WTC11 (cell line): ENCODE measurements at regions not wholly inside any gene's neighbourhood (a gene's known extent, or its start where the extent isn't known, plus 50 kb on each side); places are given as distances from the start of the nearest gene placed in this dataset.

ENCODE experiments used
- ATAC-seq: fragments of 200-7000 bp; cut with Tn5 transposase; 2 replicates; pipeline ENCODE4 v1.10.0; 2021; ENCODE audit warnings: mild to moderate bottlenecking, moderate library complexity
- CTCF ChIA-PET: fragments of 300-600 bp; sonication (Branson Sonifier 250); formaldehyde crosslinking; loops from one replicate; lab custom pipeline; 2021; ENCODE audit warnings: antibody characterized with exemption; lab: Charles Lee
- POLR2A ChIA-PET: fragments of 350-600 bp; sonication (Branson Sonifier 250); formaldehyde crosslinking; loops from one replicate; lab custom pipeline; 2021; ENCODE audit warnings: antibody characterized with exemption; lab: Charles Lee
- DNase-seq: peaks from one replicate; pipeline ENCODE4 v3.0.0; 2021; ENCODE audit warnings: low spot score
- H3K27ac Mint-ChIP-seq: 2 replicates; pipeline ENCODE4 v1.8.0; 2021; ENCODE audit warnings: mixed read lengths
- H3K27me3 Mint-ChIP-seq: 2 replicates; pipeline ENCODE4 v1.8.0; 2021; ENCODE audit warnings: low read depth, mild to moderate bottlenecking, moderate library complexity, mixed read lengths
- H3K36me3 Mint-ChIP-seq: 2 replicates; pipeline ENCODE4 v1.8.0; 2021; ENCODE audit warnings: mixed read lengths
- H3K4me1 Mint-ChIP-seq: 2 replicates; pipeline ENCODE4 v1.8.0; 2022; ENCODE audit warnings: mixed read lengths
- H3K4me3 Mint-ChIP-seq: 2 replicates; pipeline ENCODE4 v1.8.0; 2021; ENCODE audit warnings: mild to moderate bottlenecking, moderate library complexity, mixed read lengths
- H3K9me3 Mint-ChIP-seq: 2 replicates; pipeline ENCODE4 v1.8.0; 2021; ENCODE audit warnings: mixed read lengths
- CREB1 ChIP-seq: sonication (generic); formaldehyde crosslinking; IDR thresholded peaks from 2 replicates; pipeline ENCODE4 v1.8.0; 2023; ENCODE audit warnings: mild to moderate bottlenecking, missing genetic modification reagents
- CREM ChIP-seq: sonication (generic); formaldehyde crosslinking; IDR thresholded peaks from 2 replicates; pipeline ENCODE4 v1.8.1; 2022; ENCODE audit warnings: mild to moderate bottlenecking, missing genetic modification reagents, moderate library complexity
- ESRRA ChIP-seq: sonication (generic); formaldehyde crosslinking; IDR thresholded peaks from 2 replicates; pipeline ENCODE4 v1.8.1; 2022; ENCODE audit warnings: mild to moderate bottlenecking, missing genetic modification reagents, borderline replicate concordance
- FOXJ3 ChIP-seq: sonication (generic); formaldehyde crosslinking; IDR thresholded peaks from 2 replicates; pipeline ENCODE4 v1.9.0; 2021; ENCODE audit warnings: missing genetic modification reagents, mild to moderate bottlenecking, borderline replicate concordance
- JUN ChIP-seq: sonication (generic); formaldehyde crosslinking; IDR thresholded peaks from 2 replicates; pipeline ENCODE4 v1.8.0; 2023; ENCODE audit warnings: mild to moderate bottlenecking, missing genetic modification reagents
- NR3C1 ChIP-seq: sonication (generic); formaldehyde crosslinking; conservative IDR thresholded peaks from 2 replicates; pipeline ENCODE4 v1.8.1; 2023; ENCODE audit warnings: low read depth, mild to moderate bottlenecking, missing genetic modification reagents
- TEAD4 ChIP-seq: sonication (generic); formaldehyde crosslinking; IDR thresholded peaks from 2 replicates; pipeline ENCODE4 v1.8.0; 2022; ENCODE audit warnings: mild to moderate bottlenecking, missing genetic modification reagents
- ZNF121 ChIP-seq: sonication (generic); formaldehyde crosslinking; IDR thresholded peaks from 2 replicates; pipeline ENCODE4 v1.8.0; 2023; ENCODE audit warnings: missing genetic modification reagents
- ZNF219 ChIP-seq: sonication (generic); formaldehyde crosslinking; IDR thresholded peaks from 2 replicates; pipeline ENCODE4 v1.8.0; 2023; ENCODE audit warnings: missing genetic modification reagents, mild to moderate bottlenecking, borderline replicate concordance
- TF ChIP-seq, protein P1 (sequence below): sonication (generic); formaldehyde crosslinking; conservative IDR thresholded peaks from 2 replicates; pipeline ENCODE4 v1.8.1; 2023; ENCODE audit warnings: mild to moderate bottlenecking, low read depth, missing genetic modification reagents, moderate library complexity
- TF ChIP-seq, protein P2 (sequence below): sonication (generic); formaldehyde crosslinking; IDR thresholded peaks from 2 replicates; pipeline ENCODE4 v1.8.1; 2022; ENCODE audit warnings: missing genetic modification reagents, borderline replicate concordance
- TF ChIP-seq, protein P3 (sequence below): sonication (generic); formaldehyde crosslinking; IDR thresholded peaks from 2 replicates; pipeline ENCODE4 v1.8.1; 2023; ENCODE audit warnings: mild to moderate bottlenecking, missing genetic modification reagents
- TF ChIP-seq, protein P4 (sequence below): fragments of 250-450 bp; sonication (Bioruptor Pico); IDR thresholded peaks from 2 replicates; pipeline ENCODE4 v1.9.0; 2021; ENCODE audit warnings: moderate library complexity, mild to moderate bottlenecking, inconsistent platforms, borderline replicate concordance
- TF ChIP-seq, protein P5 (sequence below): sonication (generic); formaldehyde crosslinking; IDR thresholded peaks from 2 replicates; pipeline ENCODE4 v1.8.1; 2023; ENCODE audit warnings: mild to moderate bottlenecking, moderate library complexity, missing genetic modification reagents
- TF ChIP-seq, protein P6 (sequence below): sonication (generic); formaldehyde crosslinking; IDR thresholded peaks from 2 replicates; pipeline ENCODE4 v1.8.0; 2023; ENCODE audit warnings: missing genetic modification reagents
- TF ChIP-seq, protein P7 (sequence below): sonication (generic); formaldehyde crosslinking; IDR thresholded peaks from 2 replicates; pipeline ENCODE4 v1.8.0; 2022; ENCODE audit warnings: mild to moderate bottlenecking, missing genetic modification reagents
- TF ChIP-seq, protein P8 (sequence below): sonication (generic); formaldehyde crosslinking; IDR thresholded peaks from 2 replicates; pipeline ENCODE4 v1.8.1; 2022; ENCODE audit warnings: low read depth, missing genetic modification reagents, borderline replicate concordance
- TF ChIP-seq, protein P9 (sequence below): fragments of 250-450 bp; sonication (Bioruptor Pico); IDR thresholded peaks from 2 replicates; pipeline ENCODE4 v1.9.0; 2021; ENCODE audit warnings: mild to moderate bottlenecking
- TF ChIP-seq, protein P10 (sequence below): sonication (generic); formaldehyde crosslinking; IDR thresholded peaks from 2 replicates; pipeline ENCODE4 v1.8.0; 2022; ENCODE audit warnings: mild to moderate bottlenecking, missing genetic modification reagents

DNA sequence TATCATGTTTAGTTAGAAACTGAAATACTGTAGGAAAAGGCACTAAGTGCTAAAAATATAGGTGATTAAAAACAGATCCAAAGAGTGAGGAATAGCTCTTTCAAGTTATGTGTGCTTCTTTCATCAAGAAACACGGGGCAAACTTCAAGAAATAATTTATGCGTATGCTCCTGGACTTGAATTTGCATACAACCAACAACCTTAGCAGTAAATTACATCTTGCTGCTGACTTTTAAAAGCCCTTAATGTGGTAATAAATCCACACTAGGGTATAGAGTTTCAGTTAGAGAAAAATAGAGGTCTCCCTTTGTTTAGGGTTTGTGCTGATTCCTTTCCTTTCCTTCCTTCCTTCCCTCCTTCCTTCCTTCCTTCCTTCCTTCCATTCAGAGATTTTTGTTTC is 94.5 kb upstream of the GC start:
- CTCF ChIA-PET = no interaction called here
- H3K4me3 Mint-ChIP-seq = no peak overlapping the region
- no peak for DNase-seq
- H3K36me3 Mint-ChIP-seq = peaks cover 16% of the 10 kb centered on the region
- no peaks in the 10 kb centered on the region; the same call in 1 of the 2 replicates for H3K27me3 Mint-ChIP-seq
- POLR2A ChIA-PET = no interaction called here
- ATAC-seq = no peak
- peaks cover 24% of the 10 kb centered on the region for H3K9me3 Mint-ChIP-seq
- TF ChIP-seq, protein P1, sequence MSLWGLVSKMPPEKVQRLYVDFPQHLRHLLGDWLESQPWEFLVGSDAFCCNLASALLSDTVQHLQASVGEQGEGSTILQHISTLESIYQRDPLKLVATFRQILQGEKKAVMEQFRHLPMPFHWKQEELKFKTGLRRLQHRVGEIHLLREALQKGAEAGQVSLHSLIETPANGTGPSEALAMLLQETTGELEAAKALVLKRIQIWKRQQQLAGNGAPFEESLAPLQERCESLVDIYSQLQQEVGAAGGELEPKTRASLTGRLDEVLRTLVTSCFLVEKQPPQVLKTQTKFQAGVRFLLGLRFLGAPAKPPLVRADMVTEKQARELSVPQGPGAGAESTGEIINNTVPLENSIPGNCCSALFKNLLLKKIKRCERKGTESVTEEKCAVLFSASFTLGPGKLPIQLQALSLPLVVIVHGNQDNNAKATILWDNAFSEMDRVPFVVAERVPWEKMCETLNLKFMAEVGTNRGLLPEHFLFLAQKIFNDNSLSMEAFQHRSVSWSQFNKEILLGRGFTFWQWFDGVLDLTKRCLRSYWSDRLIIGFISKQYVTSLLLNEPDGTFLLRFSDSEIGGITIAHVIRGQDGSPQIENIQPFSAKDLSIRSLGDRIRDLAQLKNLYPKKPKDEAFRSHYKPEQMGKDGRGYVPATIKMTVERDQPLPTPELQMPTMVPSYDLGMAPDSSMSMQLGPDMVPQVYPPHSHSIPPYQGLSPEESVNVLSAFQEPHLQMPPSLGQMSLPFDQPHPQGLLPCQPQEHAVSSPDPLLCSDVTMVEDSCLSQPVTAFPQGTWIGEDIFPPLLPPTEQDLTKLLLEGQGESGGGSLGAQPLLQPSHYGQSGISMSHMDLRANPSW (CRISPR knock-in tag) = no peak
- TF ChIP-seq ZNF219 (CRISPR knock-in tag) = no peak
- TF ChIP-seq, protein P2, sequence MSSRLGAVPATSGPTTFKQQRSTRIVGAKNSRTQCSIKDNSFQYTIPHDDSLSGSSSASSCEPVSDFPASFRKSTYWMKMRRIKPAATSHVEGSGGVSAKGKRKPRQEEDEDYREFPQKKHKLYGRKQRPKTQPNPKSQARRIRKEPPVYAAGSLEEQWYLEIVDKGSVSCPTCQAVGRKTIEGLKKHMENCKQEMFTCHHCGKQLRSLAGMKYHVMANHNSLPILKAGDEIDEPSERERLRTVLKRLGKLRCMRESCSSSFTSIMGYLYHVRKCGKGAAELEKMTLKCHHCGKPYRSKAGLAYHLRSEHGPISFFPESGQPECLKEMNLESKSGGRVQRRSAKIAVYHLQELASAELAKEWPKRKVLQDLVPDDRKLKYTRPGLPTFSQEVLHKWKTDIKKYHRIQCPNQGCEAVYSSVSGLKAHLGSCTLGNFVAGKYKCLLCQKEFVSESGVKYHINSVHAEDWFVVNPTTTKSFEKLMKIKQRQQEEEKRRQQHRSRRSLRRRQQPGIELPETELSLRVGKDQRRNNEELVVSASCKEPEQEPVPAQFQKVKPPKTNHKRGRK = no peak
- TF ChIP-seq, protein P3, sequence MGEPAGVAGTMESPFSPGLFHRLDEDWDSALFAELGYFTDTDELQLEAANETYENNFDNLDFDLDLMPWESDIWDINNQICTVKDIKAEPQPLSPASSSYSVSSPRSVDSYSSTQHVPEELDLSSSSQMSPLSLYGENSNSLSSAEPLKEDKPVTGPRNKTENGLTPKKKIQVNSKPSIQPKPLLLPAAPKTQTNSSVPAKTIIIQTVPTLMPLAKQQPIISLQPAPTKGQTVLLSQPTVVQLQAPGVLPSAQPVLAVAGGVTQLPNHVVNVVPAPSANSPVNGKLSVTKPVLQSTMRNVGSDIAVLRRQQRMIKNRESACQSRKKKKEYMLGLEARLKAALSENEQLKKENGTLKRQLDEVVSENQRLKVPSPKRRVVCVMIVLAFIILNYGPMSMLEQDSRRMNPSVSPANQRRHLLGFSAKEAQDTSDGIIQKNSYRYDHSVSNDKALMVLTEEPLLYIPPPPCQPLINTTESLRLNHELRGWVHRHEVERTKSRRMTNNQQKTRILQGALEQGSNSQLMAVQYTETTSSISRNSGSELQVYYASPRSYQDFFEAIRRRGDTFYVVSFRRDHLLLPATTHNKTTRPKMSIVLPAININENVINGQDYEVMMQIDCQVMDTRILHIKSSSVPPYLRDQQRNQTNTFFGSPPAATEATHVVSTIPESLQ (CRISPR knock-in tag) = no peak
- no peak for TF ChIP-seq ESRRA (CRISPR knock-in tag)
- no peak for TF ChIP-seq TEAD4
- TF ChIP-seq, protein P4, sequence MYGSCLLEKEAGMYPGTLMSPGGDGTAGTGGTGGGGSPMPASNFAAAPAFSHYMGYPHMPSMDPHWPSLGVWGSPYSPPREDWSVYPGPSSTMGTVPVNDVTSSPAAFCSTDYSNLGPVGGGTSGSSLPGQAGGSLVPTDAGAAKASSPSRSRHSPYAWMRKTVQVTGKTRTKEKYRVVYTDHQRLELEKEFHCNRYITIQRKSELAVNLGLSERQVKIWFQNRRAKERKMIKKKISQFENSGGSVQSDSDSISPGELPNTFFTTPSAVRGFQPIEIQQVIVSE (CRISPR knock-in tag) = no peak
- no peak for TF ChIP-seq FOXJ3 (CRISPR knock-in tag)
- TF ChIP-seq NR3C1 (CRISPR knock-in tag) = no peak
- no peak for TF ChIP-seq ZNF121 (CRISPR knock-in tag)
- no peak for TF ChIP-seq CREB1 (CRISPR knock-in tag)
- no peak for TF ChIP-seq CREM
- TF ChIP-seq, protein P5, sequence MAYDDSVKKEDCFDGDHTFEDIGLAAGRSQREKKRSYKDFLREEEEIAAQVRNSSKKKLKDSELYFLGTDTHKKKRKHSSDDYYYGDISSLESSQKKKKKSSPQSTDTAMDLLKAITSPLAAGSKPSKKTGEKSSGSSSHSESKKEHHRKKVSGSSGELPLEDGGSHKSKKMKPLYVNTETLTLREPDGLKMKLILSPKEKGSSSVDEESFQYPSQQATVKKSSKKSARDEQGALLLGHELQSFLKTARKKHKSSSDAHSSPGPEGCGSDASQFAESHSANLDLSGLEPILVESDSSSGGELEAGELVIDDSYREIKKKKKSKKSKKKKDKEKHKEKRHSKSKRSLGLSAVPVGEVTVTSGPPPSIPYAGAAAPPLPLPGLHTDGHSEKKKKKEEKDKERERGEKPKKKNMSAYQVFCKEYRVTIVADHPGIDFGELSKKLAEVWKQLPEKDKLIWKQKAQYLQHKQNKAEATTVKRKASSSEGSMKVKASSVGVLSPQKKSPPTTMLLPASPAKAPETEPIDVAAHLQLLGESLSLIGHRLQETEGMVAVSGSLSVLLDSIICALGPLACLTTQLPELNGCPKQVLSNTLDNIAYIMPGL = no peak
- TF ChIP-seq, protein P6, sequence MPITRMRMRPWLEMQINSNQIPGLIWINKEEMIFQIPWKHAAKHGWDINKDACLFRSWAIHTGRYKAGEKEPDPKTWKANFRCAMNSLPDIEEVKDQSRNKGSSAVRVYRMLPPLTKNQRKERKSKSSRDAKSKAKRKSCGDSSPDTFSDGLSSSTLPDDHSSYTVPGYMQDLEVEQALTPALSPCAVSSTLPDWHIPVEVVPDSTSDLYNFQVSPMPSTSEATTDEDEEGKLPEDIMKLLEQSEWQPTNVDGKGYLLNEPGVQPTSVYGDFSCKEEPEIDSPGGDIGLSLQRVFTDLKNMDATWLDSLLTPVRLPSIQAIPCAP (CRISPR knock-in tag) = no peak
- TF ChIP-seq, protein P7, sequence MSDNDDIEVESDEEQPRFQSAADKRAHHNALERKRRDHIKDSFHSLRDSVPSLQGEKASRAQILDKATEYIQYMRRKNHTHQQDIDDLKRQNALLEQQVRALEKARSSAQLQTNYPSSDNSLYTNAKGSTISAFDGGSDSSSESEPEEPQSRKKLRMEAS = no peak
- no peak for TF ChIP-seq JUN
- TF ChIP-seq, protein P8, sequence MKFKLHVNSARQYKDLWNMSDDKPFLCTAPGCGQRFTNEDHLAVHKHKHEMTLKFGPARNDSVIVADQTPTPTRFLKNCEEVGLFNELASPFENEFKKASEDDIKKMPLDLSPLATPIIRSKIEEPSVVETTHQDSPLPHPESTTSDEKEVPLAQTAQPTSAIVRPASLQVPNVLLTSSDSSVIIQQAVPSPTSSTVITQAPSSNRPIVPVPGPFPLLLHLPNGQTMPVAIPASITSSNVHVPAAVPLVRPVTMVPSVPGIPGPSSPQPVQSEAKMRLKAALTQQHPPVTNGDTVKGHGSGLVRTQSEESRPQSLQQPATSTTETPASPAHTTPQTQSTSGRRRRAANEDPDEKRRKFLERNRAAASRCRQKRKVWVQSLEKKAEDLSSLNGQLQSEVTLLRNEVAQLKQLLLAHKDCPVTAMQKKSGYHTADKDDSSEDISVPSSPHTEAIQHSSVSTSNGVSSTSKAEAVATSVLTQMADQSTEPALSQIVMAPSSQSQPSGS (CRISPR knock-in tag) = no peak
- TF ChIP-seq, protein P9, sequence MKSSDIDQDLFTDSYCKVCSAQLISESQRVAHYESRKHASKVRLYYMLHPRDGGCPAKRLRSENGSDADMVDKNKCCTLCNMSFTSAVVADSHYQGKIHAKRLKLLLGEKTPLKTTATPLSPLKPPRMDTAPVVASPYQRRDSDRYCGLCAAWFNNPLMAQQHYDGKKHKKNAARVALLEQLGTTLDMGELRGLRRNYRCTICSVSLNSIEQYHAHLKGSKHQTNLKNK (CRISPR knock-in tag) = no peak
- TF ChIP-seq, protein P10, sequence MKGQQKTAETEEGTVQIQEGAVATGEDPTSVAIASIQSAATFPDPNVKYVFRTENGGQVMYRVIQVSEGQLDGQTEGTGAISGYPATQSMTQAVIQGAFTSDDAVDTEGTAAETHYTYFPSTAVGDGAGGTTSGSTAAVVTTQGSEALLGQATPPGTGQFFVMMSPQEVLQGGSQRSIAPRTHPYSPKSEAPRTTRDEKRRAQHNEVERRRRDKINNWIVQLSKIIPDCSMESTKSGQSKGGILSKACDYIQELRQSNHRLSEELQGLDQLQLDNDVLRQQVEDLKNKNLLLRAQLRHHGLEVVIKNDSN (CRISPR knock-in tag) = no peak
- no peak overlapping the region for H3K27ac Mint-ChIP-seq
- peaks cover 39% of the 10 kb centered on the region for H3K4me1 Mint-ChIP-seq
